ENCODE measurements at regions not wholly inside any gene's neighbourhood (a gene's known extent, or its start where the extent isn't known, plus 50 kb on each side); places are given as distances from the start of the nearest gene placed in this dataset.

- no peak for TF ChIP-seq CTCF (IDR thresholded peaks at IDR 0.05)
- no peak for TF ChIP-seq POLR2A (IDR thresholded peaks at IDR 0.05)
Measured at GRCh38 chr13:26920614-26921355, 160.2 kb upstream of the GPR12 start.

Data from Peyer's patch (tissue), 4 donors.